Bronchial epithelial cell (primary cell): ENCODE measurements at regions not wholly inside any gene's neighbourhood (a gene's known extent, or its start where the extent isn't known, plus 50 kb on each side); places are given as distances from the start of the nearest gene placed in this dataset.
"Not testable (repeated sequence)": the region's sequence is repeated elsewhere in the genome, so short reads cannot be mapped to it uniquely, and the experiment has no call there.

Experiments
- DNase-seq: peaks from one replicate; pipeline ENCODE4 v3.0.0-alpha.2; 2010; ENCODE audit warnings: low read depth
- FAIRE-seq: peaks from 2 replicates; lab custom pipeline; 2011; peaks lifted over from hg19 to GRCh38; lab: Jason Lieb, UNC
- H3K27me3 ChIP-seq: 2 replicates; pipeline ENCODE4 v1.5.1; 2011; ENCODE audit warnings: low read length; ENCODE audit not compliant: control insufficient read depth, insufficient read depth
- H3K36me3 ChIP-seq: 2 replicates; pipeline ENCODE4 v1.5.1; 2011; ENCODE audit warnings: low read length; ENCODE audit not compliant: control insufficient read depth, insufficient read depth
- H3K4me3 ChIP-seq: 2 replicates; pipeline ENCODE4 v1.5.1; 2011; ENCODE audit warnings: mild to moderate bottlenecking, low read depth, low read length, control low read depth
- TF ChIP-seq, protein P1 (sequence below): IDR thresholded peaks from 2 replicates; pipeline ENCODE4 v1.5.1; 2011; ENCODE audit warnings: mild to moderate bottlenecking, moderate library complexity, low read length, control low read depth, inconsistent platforms; ENCODE audit not compliant: insufficient read depth, severe bottlenecking

DNA sequence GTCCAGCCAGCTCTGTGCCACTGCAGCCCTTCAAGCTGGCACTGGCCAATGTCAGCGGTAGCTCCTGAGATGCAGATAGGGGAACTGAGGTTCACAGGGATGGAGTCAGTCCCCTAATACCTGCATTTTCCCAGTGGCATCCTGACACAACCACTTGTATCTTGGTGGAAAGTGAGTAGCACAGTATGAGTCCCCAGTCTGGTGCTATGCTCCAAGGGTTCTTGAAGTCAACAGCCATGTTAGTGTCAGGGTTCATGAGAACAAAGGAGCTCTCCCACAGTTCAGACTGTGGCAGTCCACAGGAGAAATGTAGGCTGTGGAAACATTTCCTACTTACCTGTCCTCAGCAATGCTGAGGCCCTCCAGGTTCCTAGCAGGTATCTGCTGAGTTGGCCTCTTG, 115.5 kb downstream of the ZNF736 start:
- no peak for FAIRE-seq
- TF ChIP-seq, protein P1, sequence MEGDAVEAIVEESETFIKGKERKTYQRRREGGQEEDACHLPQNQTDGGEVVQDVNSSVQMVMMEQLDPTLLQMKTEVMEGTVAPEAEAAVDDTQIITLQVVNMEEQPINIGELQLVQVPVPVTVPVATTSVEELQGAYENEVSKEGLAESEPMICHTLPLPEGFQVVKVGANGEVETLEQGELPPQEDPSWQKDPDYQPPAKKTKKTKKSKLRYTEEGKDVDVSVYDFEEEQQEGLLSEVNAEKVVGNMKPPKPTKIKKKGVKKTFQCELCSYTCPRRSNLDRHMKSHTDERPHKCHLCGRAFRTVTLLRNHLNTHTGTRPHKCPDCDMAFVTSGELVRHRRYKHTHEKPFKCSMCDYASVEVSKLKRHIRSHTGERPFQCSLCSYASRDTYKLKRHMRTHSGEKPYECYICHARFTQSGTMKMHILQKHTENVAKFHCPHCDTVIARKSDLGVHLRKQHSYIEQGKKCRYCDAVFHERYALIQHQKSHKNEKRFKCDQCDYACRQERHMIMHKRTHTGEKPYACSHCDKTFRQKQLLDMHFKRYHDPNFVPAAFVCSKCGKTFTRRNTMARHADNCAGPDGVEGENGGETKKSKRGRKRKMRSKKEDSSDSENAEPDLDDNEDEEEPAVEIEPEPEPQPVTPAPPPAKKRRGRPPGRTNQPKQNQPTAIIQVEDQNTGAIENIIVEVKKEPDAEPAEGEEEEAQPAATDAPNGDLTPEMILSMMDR: no peak
- H3K36me3 ChIP-seq: no peaks in the 10 kb centered on the region

GRCh38 chr7:64425436-64425835, 111.7 kb downstream of the ZNF736 start:
- H3K4me3 ChIP-seq, FAIRE-seq, H3K27me3 ChIP-seq, DNase-seq, H3K36me3 ChIP-seq: not testable (repeated sequence)

More for the DNA sequence above, 115.5 kb downstream of the ZNF736 start:
- no peak overlapping the region for H3K4me3 ChIP-seq
- no peaks in the 10 kb centered on the region for H3K27me3 ChIP-seq
- no peak for DNase-seq

DNA sequence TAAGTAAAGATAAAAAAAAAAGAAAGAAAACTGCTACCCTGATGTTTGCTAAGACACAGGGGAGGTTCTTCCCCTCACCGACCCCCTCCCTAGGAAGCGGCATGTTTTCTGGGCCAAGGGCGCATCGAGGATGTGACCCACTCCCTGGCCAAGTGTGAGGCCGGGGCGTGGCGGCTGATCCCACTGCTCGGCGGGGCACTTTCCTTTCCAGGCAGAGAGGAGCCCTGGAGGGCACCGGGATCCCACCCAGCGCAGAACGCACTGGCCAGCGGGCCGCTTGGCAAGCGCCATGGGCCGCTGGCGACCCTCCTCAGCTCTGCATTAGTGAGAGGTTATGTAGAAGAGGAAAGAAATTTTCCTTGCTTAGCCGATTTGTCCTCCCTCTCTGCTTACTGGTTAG, 93.4 kb downstream of the ZNF736 start:
- FAIRE-seq: no peak
- no peak for DNase-seq
- H3K36me3 ChIP-seq: no peaks in the 10 kb centered on the region
- TF ChIP-seq, protein P1: no peak
- no peaks in the 10 kb centered on the region for H3K27me3 ChIP-seq
- no peak overlapping the region for H3K4me3 ChIP-seq
